ENCODE measurements at regions not wholly inside any gene's neighbourhood (a gene's known extent, or its start where the extent isn't known, plus 50 kb on each side); places are given as distances from the start of the nearest gene placed in this dataset.

DNA sequence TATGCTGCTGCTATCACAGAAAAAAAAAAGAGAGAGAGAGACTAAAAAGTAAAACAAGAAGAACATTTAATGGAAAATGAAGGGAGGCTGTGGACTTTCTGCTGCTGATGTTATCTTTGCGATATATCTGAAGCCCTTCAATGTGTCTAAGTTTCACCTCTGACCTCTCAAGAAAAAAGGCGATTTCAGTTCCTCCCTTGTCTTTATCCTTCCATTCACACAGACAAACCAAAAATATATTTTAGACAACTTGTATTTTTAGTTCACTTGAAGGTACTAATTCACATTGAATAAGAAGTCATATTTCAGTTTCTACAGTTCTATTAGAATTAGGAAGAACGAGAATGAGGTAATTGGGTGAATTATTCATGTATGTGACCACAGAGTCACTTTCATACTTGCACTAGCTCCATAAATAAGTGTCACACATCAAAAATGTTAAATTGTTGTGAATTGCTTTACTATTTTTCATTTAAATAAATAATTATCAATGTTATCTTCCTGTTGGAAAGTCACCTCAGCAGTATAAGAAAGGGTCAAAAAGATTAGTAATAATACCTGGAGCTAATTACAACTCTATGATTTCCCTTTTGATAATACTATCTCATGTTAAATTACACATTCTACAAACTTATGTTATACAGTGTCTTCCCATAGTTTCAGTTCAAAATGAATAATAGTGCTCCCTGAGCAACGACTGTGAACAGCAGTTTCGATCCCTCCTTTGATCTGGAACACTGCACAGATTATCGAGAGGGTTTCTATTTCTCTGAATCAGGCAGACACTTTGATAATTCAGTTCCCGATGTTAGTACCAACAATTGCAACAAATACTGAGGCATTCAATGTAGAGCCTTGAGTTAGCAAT lies 85.2 kb upstream of the PLCB4 start:
- no peak for DNase-seq (ENCODE audit: low read depth in 1 of 2, low spot score in 1 of 2)
- Histone ChIP-seq H3K27ac (replicated peaks) (no peak overlapping the region), H3K27me3 (ENCODE audit: insufficient read depth, poor library complexity, severe bottlenecking) (no peaks in the 10 kb centered on the region), H3K4me3 (replicated peaks; ENCODE audit: insufficient read depth, low read length) (no peak overlapping the region)
- no peak for TF ChIP-seq GABPA (IDR thresholded peaks at IDR 0.05; ENCODE audit: low read depth)

- Histone ChIP-seq H3K27ac (replicated peaks) (no peak overlapping the region), H3K27me3 (ENCODE audit: insufficient read depth, poor library complexity, severe bottlenecking) (no peaks in the 10 kb centered on the region), H3K4me3 (replicated peaks; ENCODE audit: insufficient read depth, low read length) (no peak overlapping the region)
- TF ChIP-seq REST (IDR thresholded peaks at IDR 0.05; ENCODE audit: insufficient replicate concordance, low read depth): no peak
- no peak for TF ChIP-seq GABPA (IDR thresholded peaks at IDR 0.05; ENCODE audit: low read depth)
- TF ChIP-seq POLR2AphosphoS5 (IDR thresholded peaks at IDR 0.05; ENCODE audit: low read depth): no peak
- TF ChIP-seq, protein P1, sequence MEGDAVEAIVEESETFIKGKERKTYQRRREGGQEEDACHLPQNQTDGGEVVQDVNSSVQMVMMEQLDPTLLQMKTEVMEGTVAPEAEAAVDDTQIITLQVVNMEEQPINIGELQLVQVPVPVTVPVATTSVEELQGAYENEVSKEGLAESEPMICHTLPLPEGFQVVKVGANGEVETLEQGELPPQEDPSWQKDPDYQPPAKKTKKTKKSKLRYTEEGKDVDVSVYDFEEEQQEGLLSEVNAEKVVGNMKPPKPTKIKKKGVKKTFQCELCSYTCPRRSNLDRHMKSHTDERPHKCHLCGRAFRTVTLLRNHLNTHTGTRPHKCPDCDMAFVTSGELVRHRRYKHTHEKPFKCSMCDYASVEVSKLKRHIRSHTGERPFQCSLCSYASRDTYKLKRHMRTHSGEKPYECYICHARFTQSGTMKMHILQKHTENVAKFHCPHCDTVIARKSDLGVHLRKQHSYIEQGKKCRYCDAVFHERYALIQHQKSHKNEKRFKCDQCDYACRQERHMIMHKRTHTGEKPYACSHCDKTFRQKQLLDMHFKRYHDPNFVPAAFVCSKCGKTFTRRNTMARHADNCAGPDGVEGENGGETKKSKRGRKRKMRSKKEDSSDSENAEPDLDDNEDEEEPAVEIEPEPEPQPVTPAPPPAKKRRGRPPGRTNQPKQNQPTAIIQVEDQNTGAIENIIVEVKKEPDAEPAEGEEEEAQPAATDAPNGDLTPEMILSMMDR (IDR thresholded peaks at IDR 0.05; ENCODE audit: insufficient read depth, low read length): no peak
- no peak for TF ChIP-seq SPI1 (IDR thresholded peaks at IDR 0.05; ENCODE audit: borderline replicate concordance, low read depth)
- DNase-seq (ENCODE audit: low read depth in 1 of 2, low spot score in 1 of 2): no peak
Measured at GRCh38 chr20:8986631-8987030, 82.3 kb upstream of the PLCB4 start.

- H3K4me3 ChIP-seq (replicated peaks; ENCODE audit: insufficient read depth, low read length): no peak overlapping the region
- H3K27me3 ChIP-seq (ENCODE audit: insufficient read depth, poor library complexity, severe bottlenecking): no peaks in the 10 kb centered on the region
- no peak overlapping the region for H3K27ac ChIP-seq (replicated peaks)
- no peak for TF ChIP-seq SPI1 (IDR thresholded peaks at IDR 0.05; ENCODE audit: borderline replicate concordance, low read depth)
- no peak for DNase-seq (ENCODE audit: low read depth in 1 of 2, low spot score in 1 of 2)
Measured at GRCh38 chr20:8990770-8991169, 78.1 kb upstream of the PLCB4 start.

DNA sequence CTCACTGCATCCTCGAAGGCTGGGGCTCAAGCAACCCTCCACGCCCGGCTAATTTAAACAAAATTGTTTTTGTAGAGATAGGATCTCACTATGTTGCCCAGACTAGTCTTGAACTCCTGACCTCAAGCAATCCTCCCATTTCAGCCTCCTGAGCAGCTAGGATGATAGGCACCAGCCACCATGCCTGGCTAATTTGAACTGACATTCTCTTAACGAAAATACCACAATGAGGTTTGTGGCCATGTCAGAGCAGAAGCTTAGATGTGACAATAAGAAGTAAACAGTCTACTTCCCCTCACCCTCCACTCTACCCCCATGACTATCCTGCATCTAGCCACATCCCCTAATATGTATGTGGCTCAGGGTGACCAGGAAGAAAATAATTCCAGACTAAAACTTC lies 74.8 kb upstream of the PLCB4 start:
- TF ChIP-seq SPI1 (IDR thresholded peaks at IDR 0.05; ENCODE audit: borderline replicate concordance, low read depth) (no peak), REST (IDR thresholded peaks at IDR 0.05; ENCODE audit: insufficient replicate concordance, low read depth) (no peak), POLR2AphosphoS5 (IDR thresholded peaks at IDR 0.05; ENCODE audit: low read depth) (no peak), GABPA (IDR thresholded peaks at IDR 0.05; ENCODE audit: low read depth) (no peak)
- TF ChIP-seq, protein P1 (IDR thresholded peaks at IDR 0.05; ENCODE audit: insufficient read depth, low read length): no peak
- Histone ChIP-seq H3K27ac (replicated peaks) (no peak overlapping the region), H3K4me3 (replicated peaks; ENCODE audit: insufficient read depth, low read length) (no peak overlapping the region), H3K27me3 (ENCODE audit: insufficient read depth, poor library complexity, severe bottlenecking) (no peaks in the 10 kb centered on the region)
- DNase-seq (ENCODE audit: low read depth in 1 of 2, low spot score in 1 of 2): peak in 1 of 2 experiments; percentile 3

GRCh38 chr20:8995761-8996160 lies 73.1 kb upstream of the PLCB4 start:
- Histone ChIP-seq H3K27ac (replicated peaks) (no peak overlapping the region), H3K4me3 (replicated peaks; ENCODE audit: insufficient read depth, low read length) (no peak overlapping the region), H3K27me3 (ENCODE audit: insufficient read depth, poor library complexity, severe bottlenecking) (no peaks in the 10 kb centered on the region)
- TF ChIP-seq, protein P1 (IDR thresholded peaks at IDR 0.05; ENCODE audit: insufficient read depth, low read length): no peak
- TF ChIP-seq SPI1 (IDR thresholded peaks at IDR 0.05; ENCODE audit: borderline replicate concordance, low read depth): no peak
- TF ChIP-seq POLR2AphosphoS5 (IDR thresholded peaks at IDR 0.05; ENCODE audit: low read depth): no peak
- TF ChIP-seq REST (IDR thresholded peaks at IDR 0.05; ENCODE audit: insufficient replicate concordance, low read depth): no peak
- TF ChIP-seq GABPA (IDR thresholded peaks at IDR 0.05; ENCODE audit: low read depth): no peak
- no peak for DNase-seq (ENCODE audit: low read depth in 1 of 2, low spot score in 1 of 2)

Measured in HL-60 (cell line).